ENCODE measurements at regions not wholly inside any gene's neighbourhood (a gene's known extent, or its start where the extent isn't known, plus 50 kb on each side); places are given as distances from the start of the nearest gene placed in this dataset.

- intact Hi-C loops (cut with micrococcal nuclease): no loop called here
- Mint-ChIP-seq H3K27me3 (no peaks in the 10 kb centered on the region), H3K9me3 (peaks cover 4% of the 10 kb centered on the region), H3K36me3 (ENCODE audit: low read depth) (no peaks in the 10 kb centered on the region), H3K4me1 (ENCODE audit: low read depth) (no peaks in the 10 kb centered on the region), H3K4me3 (no peak overlapping the region), H3K27ac (no peak overlapping the region)
- ATAC-seq: no peak
- CTCF ChIA-PET: no interaction called here
- DNase-seq: no peak
- POLR2A ChIA-PET: no interaction called here
- TF ChIP-seq CTCF (IDR thresholded peaks at IDR 0.05): no peak
Observed at GRCh38 chr7:15805891-15806290, 119.4 kb upstream of the MEOX2 start.

GRCh38 chr7:15802425-15802824, 115.9 kb upstream of the MEOX2 start:
- H3K4me1 Mint-ChIP-seq (ENCODE audit: low read depth): no peaks in the 10 kb centered on the region

GRCh38 chr7:15801551-15801950, 115.1 kb upstream of the MEOX2 start:
- Mint-ChIP-seq H3K27me3 (no peaks in the 10 kb centered on the region), H3K4me3 (no peak overlapping the region), H3K27ac (no peak overlapping the region), H3K9me3 (peaks cover 3% of the 10 kb centered on the region), H3K36me3 (ENCODE audit: low read depth) (no peaks in the 10 kb centered on the region), H3K4me1 (ENCODE audit: low read depth) (no peaks in the 10 kb centered on the region)
- TF ChIP-seq CTCF (IDR thresholded peaks at IDR 0.05): no peak
- ATAC-seq (no peak), DNase-seq (no peak)
- intact Hi-C loops (cut with micrococcal nuclease): no loop called here
- ChIA-PET CTCF (no interaction called here), POLR2A (no interaction called here)

More at GRCh38 chr7:15802425-15802824, 115.9 kb upstream of the MEOX2 start:
- H3K27ac Mint-ChIP-seq: no peak overlapping the region
- ChIA-PET POLR2A (no interaction called here), CTCF (no interaction called here)
- H3K27me3 Mint-ChIP-seq: no peaks in the 10 kb centered on the region
- TF ChIP-seq CTCF (IDR thresholded peaks at IDR 0.05): no peak
- intact Hi-C loops (cut with micrococcal nuclease): no loop called here
- H3K36me3 Mint-ChIP-seq (ENCODE audit: low read depth): no peaks in the 10 kb centered on the region
- peaks cover 3% of the 10 kb centered on the region for H3K9me3 Mint-ChIP-seq
- DNase-seq (no peak), ATAC-seq (no peak)
- H3K4me3 Mint-ChIP-seq: no peak overlapping the region

- peaks cover 4% of the 10 kb centered on the region for H3K9me3 Mint-ChIP-seq
- TF ChIP-seq CTCF (IDR thresholded peaks at IDR 0.05): no peak
- DNase-seq (no peak), ATAC-seq (no peak)
- intact Hi-C loops (cut with micrococcal nuclease): no loop called here
- H3K27ac Mint-ChIP-seq: no peak overlapping the region
- no peaks in the 10 kb centered on the region for H3K36me3 Mint-ChIP-seq (ENCODE audit: low read depth)
- CTCF ChIA-PET: no interaction called here
- H3K4me1 Mint-ChIP-seq (ENCODE audit: low read depth): no peaks in the 10 kb centered on the region
- POLR2A ChIA-PET: no interaction called here
- H3K27me3 Mint-ChIP-seq: no peaks in the 10 kb centered on the region
- H3K4me3 Mint-ChIP-seq: no peak overlapping the region
Observed at GRCh38 chr7:15801041-15801440, 114.6 kb upstream of the MEOX2 start.

- TF ChIP-seq CTCF (IDR thresholded peaks at IDR 0.05): no peak
- CTCF ChIA-PET: no interaction called here
- no peak for DNase-seq
- Mint-ChIP-seq H3K4me1 (ENCODE audit: low read depth) (no peaks in the 10 kb centered on the region), H3K27ac (no peak overlapping the region), H3K9me3 (peaks cover 7% of the 10 kb centered on the region), H3K27me3 (no peaks in the 10 kb centered on the region), H3K36me3 (ENCODE audit: low read depth) (no peaks in the 10 kb centered on the region), H3K4me3 (no peak overlapping the region)
- ATAC-seq: no peak
- POLR2A ChIA-PET: no interaction called here
- intact Hi-C loops (cut with micrococcal nuclease): no loop called here
Observed at GRCh38 chr7:15798081-15798480, 111.6 kb upstream of the MEOX2 start.
